Kidney (tissue), 13 donors: ENCODE measurements at regions not wholly inside any gene's neighbourhood (a gene's known extent, or its start where the extent isn't known, plus 50 kb on each side); places are given as distances from the start of the nearest gene placed in this dataset.

ENCODE experiments used
- DNase-seq, 5 donors: peaks; one replicate each; pipeline ENCODE4 v3.0.0-alpha.2; 2013 to 2020
- FAIRE-seq: peaks from 2 replicates; lab custom pipeline; 2012; peaks lifted over from hg19 to GRCh38; lab: Jason Lieb, UNC
- H3K27ac ChIP-seq, 2 donors: one replicate each; pipeline ENCODE4 v1.7.0; 2013; ENCODE audit warnings: low read depth in 2 of 2, low read length in 2 of 2, inconsistent platforms in 1 of 2
- H3K27me3 ChIP-seq: one replicate; pipeline ENCODE4 v1.7.1; 2013; ENCODE audit warnings: low read length, inconsistent platforms; ENCODE audit not compliant: control insufficient read depth, insufficient read depth
- H3K36me3 ChIP-seq, 3 donors: one replicate each; pipeline versions ENCODE4 v1.7.0 to v1.7.1; 2013; ENCODE audit warnings: low read length in 3 of 3, control low read depth in 1 of 3, inconsistent platforms in 1 of 3; ENCODE audit not compliant: insufficient read depth in 3 of 3, control insufficient read depth in 2 of 3
- H3K4me1 ChIP-seq, 3 donors: one replicate each; pipeline versions ENCODE4 v1.7.0 to v1.7.1; 2013; ENCODE audit warnings: low read length in 3 of 3, inconsistent platforms in 1 of 3, low read depth in 1 of 3; ENCODE audit not compliant: control insufficient read depth in 2 of 3, insufficient read depth in 2 of 3
- H3K4me3 ChIP-seq, 3 donors: one replicate each; pipeline versions ENCODE4 v1.7.0 to v1.8.1; 2013; ENCODE audit warnings: low read length in 3 of 3, control low read depth in 1 of 3, inconsistent platforms in 1 of 3
- H3K9ac ChIP-seq, 3 donors: one replicate each; pipeline versions ENCODE4 v1.7.0 to v1.7.1; 2013; ENCODE audit warnings: low read length in 3 of 3, control low read depth in 1 of 3, inconsistent platforms in 1 of 3
- H3K9me3 ChIP-seq, 3 donors: one replicate each; pipeline versions ENCODE4 v1.7.0 to v1.7.1; 2013; ENCODE audit warnings: low read length in 3 of 3, control low read depth in 1 of 3, inconsistent platforms in 1 of 3; ENCODE audit not compliant: control insufficient read depth in 2 of 3, insufficient read depth in 1 of 3
- intact Hi-C: fragments of 100-400 bp; cut with DNase I; formaldehyde crosslinking; loops from one replicate; pipeline ENCODE4 v1.11.1; 2022
- TF ChIP-seq, protein P1 (sequence below): IDR thresholded peaks from 3 replicates; pipeline ENCODE4 v1.5.1; 2012; ENCODE audit warnings: mild to moderate bottlenecking, moderate library complexity, borderline replicate concordance; ENCODE audit not compliant: insufficient read depth; ENCODE audit errors: extremely low read depth
- donor health status: control.
- donor health status: control.
- donor health status: control.
- donor health status: control.
- donor health status: control.
- donor health status: DM: yes; HTN: yes; CAD: no.
- donor health status: Normal renal cell carcinoma (clear cell type).

DNA sequence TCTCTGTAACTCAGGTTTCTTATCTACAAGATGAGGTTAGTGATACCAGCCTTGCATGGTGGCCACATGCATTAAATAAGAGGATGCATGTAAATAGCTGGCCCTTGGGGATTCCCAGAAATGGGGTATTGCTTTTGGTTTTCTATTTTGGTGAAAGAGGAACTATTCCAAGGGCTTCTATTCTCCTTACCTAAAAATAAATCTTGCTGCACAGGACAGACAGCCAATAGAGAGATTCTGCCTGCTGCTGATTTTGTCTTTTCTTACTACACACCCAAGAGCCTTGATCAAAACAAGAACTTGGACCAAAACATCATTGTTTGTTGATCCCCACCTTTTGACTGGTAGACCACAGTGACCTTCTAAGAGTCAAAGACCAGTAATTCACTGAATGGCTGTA lies 161.8 kb downstream of the PJA2 start:
- H3K9me3 ChIP-seq, result peaks cover 0 to 11% (median 4%) of the 10 kb centered on the region in 3 donors
- no peak overlapping the region for H3K27ac ChIP-seq
- DNase-seq (no peak), FAIRE-seq (no peak)
- TF ChIP-seq, protein P1, sequence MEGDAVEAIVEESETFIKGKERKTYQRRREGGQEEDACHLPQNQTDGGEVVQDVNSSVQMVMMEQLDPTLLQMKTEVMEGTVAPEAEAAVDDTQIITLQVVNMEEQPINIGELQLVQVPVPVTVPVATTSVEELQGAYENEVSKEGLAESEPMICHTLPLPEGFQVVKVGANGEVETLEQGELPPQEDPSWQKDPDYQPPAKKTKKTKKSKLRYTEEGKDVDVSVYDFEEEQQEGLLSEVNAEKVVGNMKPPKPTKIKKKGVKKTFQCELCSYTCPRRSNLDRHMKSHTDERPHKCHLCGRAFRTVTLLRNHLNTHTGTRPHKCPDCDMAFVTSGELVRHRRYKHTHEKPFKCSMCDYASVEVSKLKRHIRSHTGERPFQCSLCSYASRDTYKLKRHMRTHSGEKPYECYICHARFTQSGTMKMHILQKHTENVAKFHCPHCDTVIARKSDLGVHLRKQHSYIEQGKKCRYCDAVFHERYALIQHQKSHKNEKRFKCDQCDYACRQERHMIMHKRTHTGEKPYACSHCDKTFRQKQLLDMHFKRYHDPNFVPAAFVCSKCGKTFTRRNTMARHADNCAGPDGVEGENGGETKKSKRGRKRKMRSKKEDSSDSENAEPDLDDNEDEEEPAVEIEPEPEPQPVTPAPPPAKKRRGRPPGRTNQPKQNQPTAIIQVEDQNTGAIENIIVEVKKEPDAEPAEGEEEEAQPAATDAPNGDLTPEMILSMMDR, result no peak
- no peak overlapping the region for H3K9ac ChIP-seq
- H3K4me3 ChIP-seq, result no peak overlapping the region
- intact Hi-C loops, result no loop called here
- no peaks in the 10 kb centered on the region for H3K27me3 ChIP-seq
- H3K36me3 ChIP-seq, result no peaks in the 10 kb centered on the region
- H3K4me1 ChIP-seq, result no peaks in the 10 kb centered on the region

DNA sequence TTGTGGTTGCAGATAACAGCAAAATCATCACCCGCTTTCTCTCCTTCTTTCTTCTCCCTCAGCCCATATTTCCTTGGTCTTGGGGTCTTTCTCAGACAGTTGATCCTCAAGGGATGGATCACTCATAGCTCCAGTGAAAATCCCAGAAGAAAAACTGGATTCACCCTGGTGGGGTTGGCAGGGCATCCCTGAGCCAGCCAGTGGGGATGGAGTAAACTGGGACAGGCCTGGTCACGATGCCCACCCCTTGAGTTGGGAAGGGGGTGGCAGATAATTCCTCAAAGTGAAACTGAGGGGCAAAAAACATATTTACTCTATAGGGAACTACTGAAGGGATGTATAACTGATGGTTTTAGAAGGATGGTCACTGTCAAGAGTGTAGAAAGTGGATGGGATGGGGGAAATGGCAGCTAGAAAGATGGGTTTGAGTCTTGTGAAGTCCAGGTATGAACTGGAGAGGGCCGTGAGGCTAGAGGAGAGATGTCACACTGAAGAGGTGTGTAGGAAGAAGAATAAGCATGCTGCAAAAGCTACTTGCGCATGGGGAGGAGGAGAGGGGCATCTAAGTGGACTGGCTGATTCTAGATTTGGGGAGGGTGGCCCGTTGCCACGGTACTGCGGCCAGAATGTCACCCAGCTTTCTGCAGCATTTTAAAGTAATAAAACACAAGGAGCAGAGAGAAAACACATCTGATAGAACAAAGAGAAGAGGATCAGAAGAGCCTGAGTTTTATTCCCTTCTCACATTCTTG lies 162.8 kb downstream of the PJA2 start:
- no peak for FAIRE-seq
- no peak for DNase-seq
- intact Hi-C loops, result no loop called here
- Histone ChIP-seq H3K27me3 (no peaks in the 10 kb centered on the region), H3K9ac (no peak overlapping the region), H3K27ac (no peak overlapping the region), H3K4me3 (no peak overlapping the region), H3K9me3 (peaks cover 0 to 11% (median 4%) of the 10 kb centered on the region in 3 donors), H3K36me3 (no peaks in the 10 kb centered on the region), H3K4me1 (no peaks in the 10 kb centered on the region)
- TF ChIP-seq, protein P1, result no peak
